A673 (cell line): ENCODE measurements at regions not wholly inside any gene's neighbourhood (a gene's known extent, or its start where the extent isn't known, plus 50 kb on each side); places are given as distances from the start of the nearest gene placed in this dataset.
A peak's percentile ranks its signal among the peaks of the same experiment; 100 is the strongest.

Experiments
- BruUV-seq: library from RNA; stranded (reverse); fragments of 400-500 nt; replicated peaks from 2 replicates; lab custom pipeline; 2021; lab: Mats Ljungman, UMichigan
- CTCF ChIA-PET: fragments of 300-600 bp; sonication (Branson Sonifier 250); formaldehyde crosslinking; loops from one replicate; lab custom pipeline; 2022; ENCODE audit warnings: antibody characterized with exemption; lab: Charles Lee
- POLR2A ChIA-PET: fragments of 300-600 bp; sonication (Branson Sonifier 250); formaldehyde crosslinking; loops from one replicate; lab custom pipeline; 2022; ENCODE audit warnings: antibody characterized with exemption; ENCODE audit not compliant: low non-redundant PET; lab: Charles Lee
- DNase-seq: peaks from one replicate; pipeline ENCODE4 v3.0.0-alpha.2; 2015; ENCODE audit warnings: low spot score
- H3K27ac ChIP-seq: fragments of 200-600 bp; sonication (generic); 2 replicates; pipeline ENCODE4 v1.5.1; 2016; ENCODE audit warnings: mixed run types, low read depth, mild to moderate bottlenecking, mixed read lengths, antibody characterized with exemption, low read length; ENCODE audit not compliant: poor library complexity, severe bottlenecking
- H3K27me3 ChIP-seq: fragments of 200-600 bp; sonication (generic); replicated peaks from 2 replicates; pipeline ENCODE4 v1.6.1; 2017; ENCODE audit warnings: mixed run types, low read depth, mild to moderate bottlenecking, mixed read lengths, antibody characterized with exemption, low read length; ENCODE audit not compliant: insufficient read depth, poor library complexity
- H3K36me3 ChIP-seq: fragments of 200-600 bp; sonication (generic); 2 replicates; pipeline ENCODE4 v1.6.1; 2016; ENCODE audit warnings: mixed run types, mild to moderate bottlenecking, mixed read lengths, antibody characterized with exemption, low read length; ENCODE audit not compliant: insufficient read depth, poor library complexity, severe bottlenecking
- H3K4me1 ChIP-seq: fragments of 200-600 bp; sonication (generic); 2 replicates; pipeline ENCODE4 v1.6.1; 2017; ENCODE audit warnings: mixed run types, mild to moderate bottlenecking, mixed read lengths, antibody characterized with exemption, low read length; ENCODE audit not compliant: insufficient read depth, poor library complexity, severe bottlenecking
- H3K4me3 ChIP-seq: fragments of 200-600 bp; sonication (generic); 2 replicates; pipeline ENCODE4 v1.5.1; 2016; ENCODE audit warnings: low read depth, mixed run types, mild to moderate bottlenecking, mixed read lengths, low read length; ENCODE audit not compliant: poor library complexity, severe bottlenecking
- H3K9me3 ChIP-seq: fragments of 200-600 bp; sonication (generic); 2 replicates; pipeline ENCODE4 v1.6.1; 2016; ENCODE audit warnings: mixed run types, low read depth, mild to moderate bottlenecking, mixed read lengths, antibody characterized with exemption, low read length; ENCODE audit not compliant: poor library complexity, severe bottlenecking
- CTCF ChIP-seq: fragments of 300-800, 200-600 bp; sonication (generic); conservative IDR thresholded peaks from 2 replicates; pipeline ENCODE4 v1.5.1; 2017; ENCODE audit warnings: low read depth, mild to moderate bottlenecking, antibody characterized with exemption, low read length, moderate library complexity, mixed read lengths
- EZH2 ChIP-seq: fragments of 200-600 bp; sonication (generic); IDR thresholded peaks from 2 replicates; pipeline ENCODE4 v1.6.1; 2017; ENCODE audit warnings: borderline replicate concordance, low read depth, mild to moderate bottlenecking, mixed read lengths, antibody characterized with exemption, low read length; ENCODE audit not compliant: poor library complexity, severe bottlenecking
- intact Hi-C: fragments of 100-400 bp; cut with micrococcal nuclease; formaldehyde crosslinking; loops from one replicate; pipeline ENCODE4 v1.10.0; 2022; ENCODE audit not compliant: unreplicated experiment

GRCh38 chr20:59515013-59515905 lies 89.1 kb upstream of the PHACTR3 start:
- Histone ChIP-seq H3K4me1 (no peaks in the 10 kb centered on the region), H3K27ac (no peak overlapping the region), H3K27me3 (peaks cover 51% of the 10 kb centered on the region), H3K9me3 (no peaks in the 10 kb centered on the region), H3K4me3 (no peak overlapping the region), H3K36me3 (no peaks in the 10 kb centered on the region)
- DNase-seq: peak; percentile 86
- TF ChIP-seq EZH2: no peak
- peak; percentile 90 for TF ChIP-seq CTCF
- CTCF ChIA-PET: interaction anchor here (0.6 to 0.7 kb wide), 3 partner anchors 11 to 392 kb away, joined by 3 read pairs; no protein-coding TSS in a partner anchor
- POLR2A ChIA-PET: no interaction called here
- intact Hi-C loops: loop anchor here (1.0 to 5.0 kb wide), 2 partner anchors 10 to 232 kb away; no protein-coding TSS in a partner anchor
- BruUV-seq: no TSS peak

- no peak overlapping the region for H3K27ac ChIP-seq
- H3K9me3 ChIP-seq: no peaks in the 10 kb centered on the region
- peaks cover 49% of the 10 kb centered on the region for H3K27me3 ChIP-seq
- ChIA-PET POLR2A (no interaction called here), CTCF (no interaction called here)
- TF ChIP-seq CTCF (0 out of 2 replicates have a peak, but pooled peaks have one; percentile 4), EZH2 (no peak)
- DNase-seq: no peak
- H3K4me1 ChIP-seq: no peaks in the 10 kb centered on the region
- BruUV-seq: no TSS peak
- H3K4me3 ChIP-seq: no peak overlapping the region
- intact Hi-C loops: loop anchor here (1.0 to 5.0 kb wide), 2 partner anchors 9 to 231 kb away; no protein-coding TSS in a partner anchor
- no peaks in the 10 kb centered on the region for H3K36me3 ChIP-seq
Measured at GRCh38 chr20:59515906-59516209, 88.5 kb upstream of the PHACTR3 start.

GRCh38 chr20:59518881-59519706 lies 85.2 kb upstream of the PHACTR3 start:
- CTCF ChIA-PET: no interaction called here
- Histone ChIP-seq H3K27me3 (peaks cover 45% of the 10 kb centered on the region), H3K4me3 (no peak overlapping the region), H3K36me3 (no peaks in the 10 kb centered on the region), H3K9me3 (no peaks in the 10 kb centered on the region), H3K27ac (no peak overlapping the region), H3K4me1 (no peaks in the 10 kb centered on the region)
- BruUV-seq: no TSS peak
- peak; percentile 75 for TF ChIP-seq CTCF
- no peak for TF ChIP-seq EZH2
- POLR2A ChIA-PET: no interaction called here
- DNase-seq: peak; percentile 63
- intact Hi-C loops: loop anchor here (5.0 kb wide), 1 partner anchor 228 kb away; no protein-coding TSS in a partner anchor
